ENCODE measurements at regions not wholly inside any gene's neighbourhood (a gene's known extent, or its start where the extent isn't known, plus 50 kb on each side); places are given as distances from the start of the nearest gene placed in this dataset.

DNA sequence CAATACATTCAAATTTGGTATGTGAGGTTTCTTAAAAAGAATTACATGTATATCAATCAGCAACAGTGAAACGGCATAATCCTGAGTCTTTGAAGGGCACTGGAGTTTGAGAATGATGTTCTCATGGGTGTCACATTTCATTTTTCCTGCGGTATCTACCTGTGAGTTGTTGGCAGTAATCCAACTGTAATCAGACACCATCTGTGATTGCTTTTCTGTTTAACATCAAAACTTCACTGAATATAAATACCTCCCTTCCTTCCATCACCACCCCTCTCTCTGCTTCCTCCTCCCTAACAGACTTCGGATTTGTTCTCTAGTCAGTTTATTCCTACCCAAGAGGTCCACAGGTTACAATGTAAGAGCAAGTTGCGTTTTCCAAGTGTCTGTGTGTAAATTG lies 275.2 kb upstream of the PCSK5 start:
- Histone ChIP-seq H3K36me3 (ENCODE audit: control insufficient read depth in 1 of 2, insufficient read depth in 2 of 2, low read length in 2 of 2) (no peaks in the 10 kb centered on the region), H2AFZ (ENCODE audit: low read depth, low read length, poor library complexity, severe bottlenecking) (no peak overlapping the region), H4K20me1 (ENCODE audit: insufficient read depth) (no peaks in the 10 kb centered on the region), H3K9me3 (ENCODE audit: control insufficient read depth in 1 of 2, insufficient read depth in 1 of 2, low read depth in 1 of 2, low read length in 2 of 2) (no peaks in the 10 kb centered on the region), H3K4me2 (ENCODE audit: low read length) (no peak overlapping the region; the same call in 1 of the 2 replicates), H3K9ac (ENCODE audit: low read length) (no peak overlapping the region), H3K4me1 (ENCODE audit: control insufficient read depth in 1 of 2, insufficient read depth in 2 of 2, low read length in 2 of 2) (peaks cover 4 to 5% of the 10 kb centered on the region in 2 experiments; a peak in 1 of 4 replicates), H3K27me3 (ENCODE audit: insufficient read depth, low read length) (peaks cover 15% of the 10 kb centered on the region), H3K9me2 (ENCODE audit: insufficient read depth) (no peaks in the 10 kb centered on the region), H3K27ac (ENCODE audit: low read depth, low read length) (no peak overlapping the region), H3K79me2 (ENCODE audit: insufficient read depth, low read length) (no peaks in the 10 kb centered on the region), H3K4me3 (replicated peaks in 1 of 2; ENCODE audit: low read depth in 1 of 2, low read length in 2 of 2) (no peak overlapping the region)
- DNase-seq (ENCODE audit: low read depth, low spot score) (no peak), ATAC-seq (no peak)
- CTCF ChIA-PET = no interaction called here
- no TSS peak for BruUV-seq (replicated peaks)
- POLR2A ChIA-PET = no interaction called here
- TF ChIP-seq ELF1 (IDR thresholded peaks at IDR 0.05; ENCODE audit: borderline replicate concordance, low read depth) (no peak), JUND (IDR thresholded peaks at IDR 0.05) (no peak), EGR1 (IDR thresholded peaks at IDR 0.05; ENCODE audit: low read depth) (no peak), RAD21 (IDR thresholded peaks at IDR 0.05; ENCODE audit: low read depth) (no peak), POLR2AphosphoS5 (IDR thresholded peaks at IDR 0.05; ENCODE audit: low read depth, low read length) (no peak), SRF (IDR thresholded peaks at IDR 0.05; ENCODE audit: low read depth) (no peak), TCF7L2 (IDR thresholded peaks at IDR 0.05; ENCODE audit: borderline replicate concordance, extremely low read depth, insufficient read depth, insufficient read length) (no peak), YY1 (IDR thresholded peaks at IDR 0.05; ENCODE audit: extremely low read depth, insufficient replicate concordance, low read depth, low read length) (no peak), POLR2A (IDR thresholded peaks at IDR 0.05; ENCODE audit: borderline replicate concordance, extremely low read depth, insufficient read depth, insufficient read length) (no peak), CBX3 (IDR thresholded peaks at IDR 0.05; ENCODE audit: low read depth) (no peak), FOSL1 (IDR thresholded peaks at IDR 0.05; ENCODE audit: low read depth) (no peak), SP1 (IDR thresholded peaks at IDR 0.05; ENCODE audit: low read depth) (no peak)
- TF ChIP-seq, protein P1, sequence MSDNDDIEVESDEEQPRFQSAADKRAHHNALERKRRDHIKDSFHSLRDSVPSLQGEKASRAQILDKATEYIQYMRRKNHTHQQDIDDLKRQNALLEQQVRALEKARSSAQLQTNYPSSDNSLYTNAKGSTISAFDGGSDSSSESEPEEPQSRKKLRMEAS (IDR thresholded peaks at IDR 0.05) = no peak
- TF ChIP-seq, protein P2, sequence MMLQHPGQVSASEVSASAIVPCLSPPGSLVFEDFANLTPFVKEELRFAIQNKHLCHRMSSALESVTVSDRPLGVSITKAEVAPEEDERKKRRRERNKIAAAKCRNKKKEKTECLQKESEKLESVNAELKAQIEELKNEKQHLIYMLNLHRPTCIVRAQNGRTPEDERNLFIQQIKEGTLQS (IDR thresholded peaks at IDR 0.05) = no peak
- intact Hi-C loops (cut with micrococcal nuclease) = no loop called here
- RAD21 ChIA-PET (ENCODE audit: low non-redundant PET in 1 of 2, low total read pairs in 2 of 2, uncharacterized antibody in 2 of 2, unreplicated experiment in 2 of 2) = no interaction called here
